IPS-NIHi7 (cell line): ENCODE measurements at regions not wholly inside any gene's neighbourhood (a gene's known extent, or its start where the extent isn't known, plus 50 kb on each side); places are given as distances from the start of the nearest gene placed in this dataset.
"Not testable (repeated sequence)": the region's sequence is repeated elsewhere in the genome, so short reads cannot be mapped to it uniquely, and the experiment has no call there.

Experiments
- DNase-seq: peaks from one replicate; pipeline ENCODE4 v3.0.0; 2012; ENCODE audit warnings: mixed read lengths; ENCODE audit errors: extremely low spot score

DNA sequence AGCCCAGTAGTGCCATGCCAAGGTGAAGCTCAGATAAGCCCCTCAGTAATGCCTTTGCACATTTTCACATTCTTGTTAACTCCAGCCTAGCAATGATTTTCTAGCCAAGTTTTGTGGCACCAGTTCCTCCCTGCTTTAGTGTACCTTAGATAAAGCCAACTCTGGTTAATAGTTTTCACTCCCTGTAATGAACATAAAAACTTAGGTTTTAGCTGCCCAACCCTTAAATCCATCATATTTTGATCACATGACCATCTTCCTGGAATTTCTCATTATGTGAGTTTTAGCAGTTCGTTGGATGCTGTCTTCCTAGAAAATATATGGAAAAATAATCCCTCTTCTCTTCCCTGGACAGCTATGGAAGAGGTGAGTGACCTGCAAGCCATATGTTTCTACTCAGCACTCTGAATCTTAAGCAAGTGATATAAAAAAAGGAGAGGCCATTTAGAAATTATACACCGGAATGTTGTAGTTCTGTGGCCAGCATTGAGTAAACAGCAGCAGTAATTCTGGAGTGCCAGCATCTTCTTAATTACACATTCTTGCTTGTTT lies 62.2 kb upstream of the P2RY1 start:
- no peak for DNase-seq

GRCh38 chr3:152773633-152774032 lies 61.3 kb upstream of the P2RY1 start:
- no peak for DNase-seq

- not testable (repeated sequence) for DNase-seq
Observed at GRCh38 chr3:152774230-152774629, 60.7 kb upstream of the P2RY1 start.

DNA sequence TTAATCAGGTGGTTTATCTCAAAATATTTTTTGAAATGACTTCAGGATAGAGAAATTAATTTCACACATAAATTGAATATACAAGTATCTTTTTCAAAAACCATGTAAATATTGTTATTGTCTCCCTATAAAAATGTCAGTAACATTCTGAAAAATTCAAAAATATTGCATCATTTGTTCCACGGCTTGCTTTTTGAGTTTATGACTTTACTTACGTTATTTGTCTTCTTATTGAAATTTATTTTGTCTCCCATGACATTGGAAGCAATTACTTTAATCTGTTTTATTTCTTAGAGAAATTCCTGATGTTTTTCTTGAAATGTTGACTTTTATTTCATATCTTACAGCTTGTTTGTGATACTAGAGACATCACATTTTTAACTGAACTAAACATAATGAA lies 56.9 kb upstream of the P2RY1 start:
- no peak for DNase-seq

DNA sequence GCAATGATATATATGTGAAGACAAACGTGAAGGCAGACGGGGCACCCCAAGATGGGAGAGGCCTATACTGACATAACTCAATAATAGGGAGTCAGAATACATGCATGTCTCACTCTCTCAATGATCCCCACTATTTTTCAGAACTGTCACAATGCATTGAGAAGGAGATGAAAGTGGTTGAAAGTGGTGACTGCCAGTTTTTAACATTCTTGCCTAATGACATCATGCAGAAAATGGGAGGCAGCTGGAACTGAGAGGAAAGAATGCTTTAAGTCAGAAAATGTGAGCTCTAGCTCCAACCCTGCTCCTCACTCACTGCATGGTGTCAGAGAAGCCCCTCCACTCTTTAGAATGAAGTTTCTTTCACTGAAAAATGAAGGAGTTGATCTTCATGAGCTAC lies 55.3 kb upstream of the P2RY1 start:
- DNase-seq = peak; percentile 30

DNA sequence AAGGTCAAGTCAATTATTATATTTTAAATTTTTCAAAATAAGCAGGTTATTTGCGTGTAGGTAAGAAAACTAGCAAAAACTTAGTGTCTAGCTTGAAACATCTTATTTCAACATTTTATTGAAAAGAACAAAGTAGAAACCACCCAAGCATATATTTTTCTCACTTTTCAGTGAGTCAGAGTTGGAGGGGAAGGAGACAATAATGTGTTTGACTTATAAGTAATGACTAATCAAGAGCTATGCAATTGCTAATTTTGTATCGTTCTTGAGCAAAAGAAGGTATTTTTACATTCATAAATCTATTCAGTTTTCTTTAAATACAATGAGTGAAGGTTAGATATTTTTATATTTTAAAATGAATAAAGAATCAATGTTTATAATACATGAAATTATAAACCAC lies 54.4 kb upstream of the P2RY1 start:
- no peak for DNase-seq

- DNase-seq = no peak
Observed at GRCh38 chr3:152785051-152785450, 49.9 kb upstream of the P2RY1 start.
